Sigmoid colon (tissue), 6 donors: ENCODE measurements at regions not wholly inside any gene's neighbourhood (a gene's known extent, or its start where the extent isn't known, plus 50 kb on each side); places are given as distances from the start of the nearest gene placed in this dataset.
"Not testable (repeated sequence)": the region's sequence is repeated elsewhere in the genome, so short reads cannot be mapped to it uniquely, and the experiment has no call there.

Experiments used
- DNase-seq: peaks from one replicate; pipeline ENCODE4 v3.0.0-alpha.2; 2019
- H3K27ac ChIP-seq, 4 donors: fragments of 200-600 bp; sonication (generic); one replicate each; pipeline ENCODE4 v1.5.1; 2016 to 2019; ENCODE audit warnings: mild to moderate bottlenecking in 1 of 4
- H3K27me3 ChIP-seq, 3 donors: fragments of 200-600 bp; sonication (generic); one replicate each; pipeline ENCODE4 v1.5.1; 2019; ENCODE audit warnings: mild to moderate bottlenecking in 1 of 3
- H3K36me3 ChIP-seq, 4 donors: fragments of 200-600 bp; sonication (generic); one replicate each; pipeline ENCODE4 v1.5.1; 2016 to 2019
- H3K4me1 ChIP-seq, 4 donors: fragments of 200-600 bp; sonication (generic); one replicate each; pipeline ENCODE4 v1.5.1; 2017 to 2019
- H3K4me3 ChIP-seq, 4 donors: fragments of 200-600 bp; sonication (generic); one replicate each; pipeline ENCODE4 v1.5.1; 2017 to 2019; ENCODE audit warnings: mild to moderate bottlenecking in 2 of 4, moderate library complexity in 1 of 4
- H3K9me3 ChIP-seq, 4 donors: fragments of 200-600 bp in 3 of 4; sonication (generic) in 3 of 4; one replicate each; pipeline versions ENCODE4 v1.5.1 to v1.6.1; 2013 to 2019
- EP300 ChIP-seq, 4 donors: sonication (generic); formaldehyde crosslinking; IDR thresholded peaks; one replicate each; pipeline ENCODE4 v1.6.1; 2017; ENCODE audit warnings: antibody characterized with exemption in 4 of 4
- POLR2A ChIP-seq, 2 donors: fragments of 450-650 bp; IDR thresholded peaks; one replicate each; pipeline ENCODE4 v1.6.1; 2016; ENCODE audit warnings: antibody characterized with exemption in 2 of 2, mild to moderate bottlenecking in 2 of 2, moderate library complexity in 2 of 2
- POLR2AphosphoS5 ChIP-seq, 4 donors: sonication (generic); formaldehyde crosslinking; IDR thresholded peaks; one replicate each; pipeline ENCODE4 v1.6.1; 2017; ENCODE audit warnings: antibody characterized with exemption in 4 of 4
- WGBS, 2 donors: extraction: QIAGEN DNeasy Blood & Tissue Kit; methylation state at CpG; one replicate each; pipeline ENCODE4 v1.1.7; 2013; 5-methylcytosine and 5-hydroxymethylcytosine counted together
- intact Hi-C: fragments of 100-400 bp; cut with DNase I; formaldehyde crosslinking; loops from one replicate; pipeline ENCODE4 v1.15.1; 2023
- TF ChIP-seq, protein P1 (sequence below), 4 experiments: fragments of 450-650 bp in 3 of 4; fragments of 200-600 bp in 1 of 4; IDR thresholded peaks; one replicate each; pipeline ENCODE4 v1.5.1; 2016 to 2019; ENCODE audit warnings: antibody characterized with exemption in 4 of 4, mild to moderate bottlenecking in 3 of 4, moderate library complexity in 2 of 4
- donor health status: healthy with polysubstance abuse.
- donor health status: healthy.

DNA sequence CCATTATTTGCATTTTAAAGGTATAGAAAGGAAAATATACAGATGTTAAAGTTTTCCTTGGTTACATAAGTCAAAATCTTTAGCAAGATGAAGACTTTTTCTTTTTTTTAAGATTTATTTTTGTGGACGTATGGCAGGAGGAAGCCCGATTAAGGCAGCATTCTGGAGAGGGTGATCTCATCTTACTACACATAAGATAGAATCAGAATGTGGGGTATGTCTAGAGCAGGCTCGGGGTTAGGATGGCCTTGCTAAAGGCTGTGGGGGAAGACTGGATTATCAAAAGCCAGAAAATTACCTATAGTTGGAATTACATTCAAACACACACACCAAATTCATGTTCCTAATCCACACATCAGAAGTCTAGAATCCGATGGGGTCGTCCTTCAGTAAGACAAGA is 79.6 kb upstream of the OTOGL start:
- Histone ChIP-seq H3K4me3 (no peak overlapping the region), H3K9me3 (no peaks in the 10 kb centered on the region), H3K27me3 (no peaks in the 10 kb centered on the region), H3K36me3 (no peaks in the 10 kb centered on the region), H3K4me1 (peaks cover 0 to 37% (median 25%) of the 10 kb centered on the region in 4 donors), H3K27ac (peak overlapping the region in 1 of 4 donors; percentile 83)
- WGBS, 2 donors, result 84 to 89% methylated on average over 5 of the region's 5 CpGs
- TF ChIP-seq, protein P1, sequence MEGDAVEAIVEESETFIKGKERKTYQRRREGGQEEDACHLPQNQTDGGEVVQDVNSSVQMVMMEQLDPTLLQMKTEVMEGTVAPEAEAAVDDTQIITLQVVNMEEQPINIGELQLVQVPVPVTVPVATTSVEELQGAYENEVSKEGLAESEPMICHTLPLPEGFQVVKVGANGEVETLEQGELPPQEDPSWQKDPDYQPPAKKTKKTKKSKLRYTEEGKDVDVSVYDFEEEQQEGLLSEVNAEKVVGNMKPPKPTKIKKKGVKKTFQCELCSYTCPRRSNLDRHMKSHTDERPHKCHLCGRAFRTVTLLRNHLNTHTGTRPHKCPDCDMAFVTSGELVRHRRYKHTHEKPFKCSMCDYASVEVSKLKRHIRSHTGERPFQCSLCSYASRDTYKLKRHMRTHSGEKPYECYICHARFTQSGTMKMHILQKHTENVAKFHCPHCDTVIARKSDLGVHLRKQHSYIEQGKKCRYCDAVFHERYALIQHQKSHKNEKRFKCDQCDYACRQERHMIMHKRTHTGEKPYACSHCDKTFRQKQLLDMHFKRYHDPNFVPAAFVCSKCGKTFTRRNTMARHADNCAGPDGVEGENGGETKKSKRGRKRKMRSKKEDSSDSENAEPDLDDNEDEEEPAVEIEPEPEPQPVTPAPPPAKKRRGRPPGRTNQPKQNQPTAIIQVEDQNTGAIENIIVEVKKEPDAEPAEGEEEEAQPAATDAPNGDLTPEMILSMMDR (IDR thresholded peaks at IDR 0.05), result no peak
- TF ChIP-seq POLR2A (IDR thresholded peaks at IDR 0.05), result no peak
- TF ChIP-seq POLR2AphosphoS5 (IDR thresholded peaks at IDR 0.05), result no peak
- TF ChIP-seq EP300 (IDR thresholded peaks at IDR 0.05), result no peak
- no peak for DNase-seq
- intact Hi-C loops, result no loop called here

DNA sequence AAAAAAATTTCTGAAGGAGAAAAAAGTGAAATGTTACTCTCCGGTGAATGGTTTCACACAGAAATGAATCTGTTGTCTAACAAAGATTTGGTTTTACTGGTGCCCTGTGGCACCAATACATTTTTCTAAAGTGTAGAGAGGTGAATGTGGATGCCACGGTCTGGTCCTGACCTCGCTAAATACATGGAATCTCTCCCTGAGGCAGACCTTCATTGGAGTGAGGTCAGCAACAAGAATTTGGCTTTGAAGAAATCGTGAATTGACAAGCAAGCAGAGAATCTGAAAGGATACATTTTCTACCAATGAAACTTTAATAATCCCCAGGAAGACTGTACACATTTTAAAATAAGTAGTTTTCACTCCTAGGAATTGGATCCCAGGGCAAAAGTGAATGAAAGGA is 81.2 kb upstream of the OTOGL start:
- peak overlapping the region; percentile 70 to 83 (median 78) for H3K27ac ChIP-seq
- H3K4me1 ChIP-seq, result peaks cover 0 to 37% (median 25%) of the 10 kb centered on the region in 4 donors
- 74 to 81% methylated on average over 4 of the region's 4 CpGs for WGBS, 2 donors
- no peak for TF ChIP-seq EP300 (IDR thresholded peaks at IDR 0.05)
- no peak for TF ChIP-seq POLR2A (IDR thresholded peaks at IDR 0.05)
- TF ChIP-seq, protein P1 (IDR thresholded peaks at IDR 0.05), result no peak
- intact Hi-C loops, result no loop called here
- no peak for DNase-seq
- H3K27me3 ChIP-seq, result no peaks in the 10 kb centered on the region
- no peak overlapping the region for H3K4me3 ChIP-seq
- H3K9me3 ChIP-seq, result no peaks in the 10 kb centered on the region
- no peaks in the 10 kb centered on the region for H3K36me3 ChIP-seq

DNA sequence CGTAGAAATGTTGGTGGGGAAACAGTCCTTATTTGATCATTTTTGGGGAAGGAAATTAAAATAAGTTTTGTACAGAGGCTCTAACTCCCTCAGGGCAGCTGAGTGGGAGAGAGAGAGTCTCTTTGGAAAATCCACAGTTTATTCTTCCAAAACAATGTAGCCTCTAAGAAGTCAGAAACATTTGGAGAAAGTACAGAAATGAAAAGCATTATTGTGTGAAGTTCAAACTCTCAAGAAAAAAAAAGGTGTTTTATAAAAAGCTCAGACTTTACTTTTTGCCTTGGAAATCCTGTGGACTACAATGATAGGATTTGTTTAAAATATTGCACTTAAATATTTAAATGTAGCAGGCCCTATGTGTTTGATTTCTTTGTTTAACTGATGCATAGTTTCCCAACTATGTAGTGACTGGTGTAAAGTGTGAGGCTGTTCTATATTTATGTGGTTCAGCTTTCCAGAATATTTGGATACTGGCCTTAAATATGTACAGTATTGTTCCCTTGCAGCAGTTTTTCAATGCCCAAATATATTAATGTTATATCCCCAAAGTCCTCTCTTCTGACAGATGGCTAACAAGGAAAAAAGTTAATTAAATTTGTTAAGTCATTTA is 82.0 kb upstream of the OTOGL start:
- WGBS, 2 donors, result 85% methylated on average over 1 of the region's 1 CpG
- intact Hi-C loops, result no loop called here
- Histone ChIP-seq H3K4me1 (peaks cover 0 to 37% (median 25%) of the 10 kb centered on the region in 4 donors), H3K9me3 (no peaks in the 10 kb centered on the region), H3K27ac (peak overlapping the region; percentile 70 to 83 (median 78)), H3K4me3 (peak overlapping the region in 1 of 4 donors; percentile 7), H3K36me3 (no peaks in the 10 kb centered on the region), H3K27me3 (no peaks in the 10 kb centered on the region)
- TF ChIP-seq, protein P1 (IDR thresholded peaks at IDR 0.05), result no peak
- no peak for TF ChIP-seq POLR2AphosphoS5 (IDR thresholded peaks at IDR 0.05)
- no peak for TF ChIP-seq POLR2A (IDR thresholded peaks at IDR 0.05)
- no peak for TF ChIP-seq EP300 (IDR thresholded peaks at IDR 0.05)
- no peak for DNase-seq

GRCh38 chr12:80016684-80017083 is 81.8 kb upstream of the PPP1R12A start:
- TF ChIP-seq EP300 (IDR thresholded peaks at IDR 0.05), result no peak
- no peak for TF ChIP-seq POLR2AphosphoS5 (IDR thresholded peaks at IDR 0.05)
- TF ChIP-seq POLR2A (IDR thresholded peaks at IDR 0.05), result no peak
- TF ChIP-seq, protein P1 (IDR thresholded peaks at IDR 0.05), result no peak
- no peak for DNase-seq
- intact Hi-C loops, result no loop called here
- 68 to 75% methylated on average over 3 of the region's 3 CpGs for WGBS, 2 donors
- Histone ChIP-seq H3K9me3 (no peaks in the 10 kb centered on the region), H3K27me3 (no peaks in the 10 kb centered on the region), H3K4me3 (no peak overlapping the region), H3K27ac (peak overlapping the region; percentile 70 to 83 (median 78)), H3K36me3 (no peaks in the 10 kb centered on the region), H3K4me1 (peaks cover 0 to 37% (median 25%) of the 10 kb centered on the region in 4 donors)

DNA sequence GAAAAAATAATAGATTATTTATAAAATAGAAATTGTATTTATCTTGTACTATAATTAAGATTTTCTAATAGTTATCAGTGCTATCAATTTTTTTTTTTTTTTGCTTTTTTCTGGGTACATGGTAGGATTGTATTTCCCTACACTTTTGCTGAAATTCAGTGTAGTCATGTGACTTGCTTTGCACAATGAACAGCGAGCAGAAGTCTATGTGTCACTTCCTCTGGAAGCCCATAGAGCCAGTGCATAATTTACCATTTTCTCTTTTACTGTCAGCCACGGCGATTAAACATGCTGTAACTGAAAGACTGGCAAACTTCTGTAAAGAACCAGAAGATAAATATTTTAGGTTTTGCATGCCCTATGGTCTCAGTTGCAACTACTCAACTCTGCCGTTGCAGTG is 80.8 kb upstream of the PPP1R12A start:
- no peak for DNase-seq
- Histone ChIP-seq H3K4me3 (no peak overlapping the region), H3K36me3 (no peaks in the 10 kb centered on the region), H3K4me1 (peaks cover 0 to 37% (median 25%) of the 10 kb centered on the region in 4 donors), H3K27me3 (no peaks in the 10 kb centered on the region), H3K27ac (peak overlapping the region in 1 of 4 donors; percentile 70), H3K9me3 (no peaks in the 10 kb centered on the region)
- no peak for TF ChIP-seq EP300 (IDR thresholded peaks at IDR 0.05)
- TF ChIP-seq, protein P1 (IDR thresholded peaks at IDR 0.05), result no peak
- TF ChIP-seq POLR2AphosphoS5 (IDR thresholded peaks at IDR 0.05), result no peak
- WGBS, 2 donors, result 83 to 91% methylated on average over 4 of the region's 4 CpGs
- intact Hi-C loops, result no loop called here

DNA sequence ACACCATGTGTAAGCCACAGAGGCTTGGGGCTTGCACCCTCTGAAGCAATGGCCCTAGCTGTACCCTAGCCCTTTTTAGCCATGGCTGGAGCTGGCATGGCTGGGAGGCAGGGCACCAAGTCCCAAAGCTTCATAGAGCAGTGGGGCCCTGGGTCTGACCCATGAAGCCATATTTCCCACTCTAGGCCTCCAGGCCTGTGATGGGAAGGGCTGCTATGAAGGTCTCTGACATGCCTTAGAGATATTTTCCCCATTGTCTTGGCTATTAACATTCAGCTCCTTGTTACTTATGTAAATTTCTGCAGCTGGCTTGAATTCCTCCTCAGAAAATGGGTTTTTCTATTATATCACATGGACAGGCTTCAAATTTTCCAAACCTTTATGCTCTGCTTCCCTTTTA is 68.8 kb upstream of the PPP1R12A start:
- H3K9me3 ChIP-seq, H3K36me3 ChIP-seq, intact Hi-C loops, DNase-seq, H3K27me3 ChIP-seq, H3K4me3 ChIP-seq, H3K4me1 ChIP-seq: not testable (repeated sequence)
- H3K27ac ChIP-seq, result peak overlapping the region in 1 of 4 donors; percentile 23
